22Rv1 (cell line): ENCODE measurements at regions not wholly inside any gene's neighbourhood (a gene's known extent, or its start where the extent isn't known, plus 50 kb on each side); places are given as distances from the start of the nearest gene placed in this dataset.

ENCODE experiments used
- ZFX ChIP-seq: fragments of 450-650 bp; IDR thresholded peaks from 2 replicates; pipeline ENCODE4 v1.6.1; 2017; ENCODE audit warnings: antibody characterized with exemption, borderline replicate concordance
- TF ChIP-seq, protein P1 (sequence below): fragments of 450-650 bp; IDR thresholded peaks from 2 replicates; pipeline ENCODE4 v1.5.1; 2017; ENCODE audit warnings: mild to moderate bottlenecking

DNA sequence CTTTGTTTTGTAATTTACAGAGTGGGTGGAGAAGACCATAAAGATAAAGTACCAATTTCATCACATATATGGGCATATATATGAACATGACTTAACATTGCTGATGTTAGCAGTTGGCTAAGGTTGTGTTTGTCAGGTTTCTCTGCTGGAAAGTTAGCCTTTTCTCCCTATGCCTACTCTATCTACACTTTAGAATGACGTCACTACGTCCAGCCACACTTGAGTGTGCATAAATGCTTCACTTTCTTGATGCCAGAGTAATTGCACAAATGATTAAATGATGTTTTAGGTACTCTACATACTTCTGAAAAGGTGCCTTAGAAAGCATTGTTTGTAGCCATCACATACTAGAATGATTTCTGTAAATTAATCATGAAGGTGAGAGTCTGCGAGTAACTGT, 759.2 kb upstream of the MGAT4C start:
- TF ChIP-seq, protein P1, sequence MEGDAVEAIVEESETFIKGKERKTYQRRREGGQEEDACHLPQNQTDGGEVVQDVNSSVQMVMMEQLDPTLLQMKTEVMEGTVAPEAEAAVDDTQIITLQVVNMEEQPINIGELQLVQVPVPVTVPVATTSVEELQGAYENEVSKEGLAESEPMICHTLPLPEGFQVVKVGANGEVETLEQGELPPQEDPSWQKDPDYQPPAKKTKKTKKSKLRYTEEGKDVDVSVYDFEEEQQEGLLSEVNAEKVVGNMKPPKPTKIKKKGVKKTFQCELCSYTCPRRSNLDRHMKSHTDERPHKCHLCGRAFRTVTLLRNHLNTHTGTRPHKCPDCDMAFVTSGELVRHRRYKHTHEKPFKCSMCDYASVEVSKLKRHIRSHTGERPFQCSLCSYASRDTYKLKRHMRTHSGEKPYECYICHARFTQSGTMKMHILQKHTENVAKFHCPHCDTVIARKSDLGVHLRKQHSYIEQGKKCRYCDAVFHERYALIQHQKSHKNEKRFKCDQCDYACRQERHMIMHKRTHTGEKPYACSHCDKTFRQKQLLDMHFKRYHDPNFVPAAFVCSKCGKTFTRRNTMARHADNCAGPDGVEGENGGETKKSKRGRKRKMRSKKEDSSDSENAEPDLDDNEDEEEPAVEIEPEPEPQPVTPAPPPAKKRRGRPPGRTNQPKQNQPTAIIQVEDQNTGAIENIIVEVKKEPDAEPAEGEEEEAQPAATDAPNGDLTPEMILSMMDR: no peak
- no peak for TF ChIP-seq ZFX
